H9 (cell line): ENCODE measurements at regions not wholly inside any gene's neighbourhood (a gene's known extent, or its start where the extent isn't known, plus 50 kb on each side); places are given as distances from the start of the nearest gene placed in this dataset.

Source experiments
- DNase-seq: peaks from one replicate; pipeline ENCODE4 v3.0.0-alpha.2; 2017
- H2AFZ ChIP-seq: one replicate; pipeline ENCODE4 v1.6.1; 2013; ENCODE audit warnings: mild to moderate bottlenecking, low read length, control low read depth, moderate library complexity
- H2AK5ac ChIP-seq: 2 replicates; pipeline ENCODE4 v1.6.1; 2013; ENCODE audit warnings: low read length, control low read depth, mixed read lengths; ENCODE audit not compliant: insufficient read length
- H2BK120ac ChIP-seq: one replicate; pipeline ENCODE4 v1.6.1; 2013; ENCODE audit warnings: low read depth, mild to moderate bottlenecking, low read length, control low read depth, inconsistent platforms; ENCODE audit not compliant: poor library complexity, severe bottlenecking
- H2BK12ac ChIP-seq: 2 replicates; pipeline ENCODE4 v1.6.1; 2013; ENCODE audit warnings: low read length, control low read depth, mixed read lengths, low read depth; ENCODE audit not compliant: insufficient read length
- H2BK15ac ChIP-seq: 2 replicates; pipeline ENCODE4 v1.6.1; 2013; ENCODE audit warnings: low read depth, low read length, control low read depth
- H2BK20ac ChIP-seq: one replicate; pipeline ENCODE4 v1.6.1; 2013; ENCODE audit warnings: low read depth, mild to moderate bottlenecking, low read length, control low read depth, inconsistent platforms; ENCODE audit not compliant: poor library complexity, severe bottlenecking
- H2BK5ac ChIP-seq: 2 replicates; pipeline ENCODE4 v1.6.1; 2013; ENCODE audit warnings: low read length, control low read depth, mixed read lengths; ENCODE audit not compliant: insufficient read length
- H3K14ac ChIP-seq: 2 replicates; pipeline ENCODE4 v1.6.1; 2013; ENCODE audit warnings: low read length, control low read depth; ENCODE audit not compliant: insufficient read depth
- H3K18ac ChIP-seq: 2 replicates; pipeline ENCODE4 v1.6.1; 2013; ENCODE audit warnings: low read depth, mild to moderate bottlenecking, mixed read lengths, low read length, control low read depth; ENCODE audit not compliant: insufficient read length
- H3K23ac ChIP-seq: 2 replicates; pipeline ENCODE4 v1.6.1; 2013; ENCODE audit warnings: low read length, control low read depth, mixed read lengths, low read depth; ENCODE audit not compliant: insufficient read length
- H3K23me2 ChIP-seq: 2 replicates; pipeline ENCODE4 v1.6.1; 2013; ENCODE audit warnings: low read depth, mild to moderate bottlenecking, mixed read lengths, low read length, control low read depth; ENCODE audit not compliant: insufficient read length, poor library complexity, severe bottlenecking
- H3K27ac ChIP-seq: 2 replicates; pipeline ENCODE4 v1.5.1; 2013; ENCODE audit warnings: low read length, control low read depth, mixed read lengths, low read depth; ENCODE audit not compliant: insufficient read length
- H3K27me3 ChIP-seq: 2 replicates; pipeline ENCODE4 v1.6.1; 2013; ENCODE audit warnings: low read length, control low read depth, inconsistent platforms; ENCODE audit not compliant: insufficient read depth
- H3K4ac ChIP-seq: 2 replicates; pipeline ENCODE4 v1.6.1; 2013; ENCODE audit warnings: low read depth, mild to moderate bottlenecking, control low read depth, inconsistent platforms, low read length, moderate library complexity
- H3K4me1 ChIP-seq: 2 replicates; pipeline ENCODE4 v1.6.1; 2013; ENCODE audit warnings: low read length, control low read depth, inconsistent platforms; ENCODE audit not compliant: insufficient read depth
- H3K4me2 ChIP-seq: 2 replicates; pipeline ENCODE4 v1.6.1; 2013; ENCODE audit warnings: low read length, control low read depth, mixed read lengths; ENCODE audit not compliant: insufficient read length, insufficient read depth
- H3K56ac ChIP-seq: 2 replicates; pipeline ENCODE4 v1.6.1; 2013; ENCODE audit warnings: low read depth, mild to moderate bottlenecking, mixed read lengths, low read length, control low read depth; ENCODE audit not compliant: insufficient read length
- H3K79me1 ChIP-seq: 2 replicates; pipeline ENCODE4 v1.6.1; 2013; ENCODE audit warnings: low read depth, mild to moderate bottlenecking, moderate library complexity, low read length, control low read depth, inconsistent platforms; ENCODE audit not compliant: insufficient read depth, poor library complexity, severe bottlenecking
- H3K79me2 ChIP-seq: 2 replicates; pipeline ENCODE4 v1.6.1; 2013; ENCODE audit warnings: low read length, control low read depth, inconsistent platforms; ENCODE audit not compliant: insufficient read depth
- H3K9ac ChIP-seq: 2 replicates; pipeline ENCODE4 v1.6.1; 2013; ENCODE audit warnings: low read length, control low read depth, mixed read lengths; ENCODE audit not compliant: insufficient read length; ENCODE audit errors: extremely low read depth
- H3K9me3 ChIP-seq: one replicate; pipeline ENCODE4 v1.6.1; 2013; ENCODE audit warnings: low read depth, low read length, inconsistent platforms; ENCODE audit not compliant: control insufficient read depth
- H3T11ph ChIP-seq: one replicate; pipeline ENCODE4 v1.6.1; 2013; ENCODE audit warnings: mild to moderate bottlenecking, low read length, control low read depth, inconsistent platforms
- H4K20me1 ChIP-seq: one replicate; pipeline ENCODE4 v1.6.1; 2013; ENCODE audit not compliant: control insufficient read depth, insufficient read length, insufficient read depth
- H4K5ac ChIP-seq: 2 replicates; pipeline ENCODE4 v1.6.1; 2013; ENCODE audit warnings: low read depth, mild to moderate bottlenecking, mixed read lengths, low read length, control low read depth; ENCODE audit not compliant: insufficient read length
- H4K8ac ChIP-seq: replicated peaks from 2 replicates; pipeline ENCODE4 v1.6.1; 2013; ENCODE audit warnings: low read length, control low read depth, mixed read lengths, low read depth; ENCODE audit not compliant: insufficient read length
- H4K91ac ChIP-seq: 2 replicates; pipeline ENCODE4 v1.6.1; 2013; ENCODE audit warnings: low read depth, mild to moderate bottlenecking, moderate library complexity, mixed read lengths, low read length, control low read depth; ENCODE audit not compliant: insufficient read length
- H3K27ac Mint-ChIP-seq, 3 experiments: 2 replicates in 2 of 3; 3 replicates in 1 of 3; pipeline ENCODE4 v1.8.0; 2020 to 2021; ENCODE audit warnings: mixed read lengths in 3 of 3, mild to moderate bottlenecking in 1 of 3, moderate library complexity in 1 of 3
- H3K27me3 Mint-ChIP-seq: 2 replicates; pipeline ENCODE4 v1.8.0; 2021; ENCODE audit warnings: low read depth, mild to moderate bottlenecking, moderate library complexity, mixed read lengths
- H3K36me3 Mint-ChIP-seq, 3 experiments: 2 replicates in 2 of 3; 3 replicates in 1 of 3; pipeline ENCODE4 v1.8.0; 2020 to 2021; ENCODE audit warnings: low read depth in 3 of 3, mixed read lengths in 3 of 3; ENCODE audit not compliant: insufficient read depth in 1 of 3
- H3K4me1 Mint-ChIP-seq, 2 experiments: 2 replicates each; pipeline ENCODE4 v1.8.0; 2020; ENCODE audit warnings: mixed read lengths in 2 of 2
- H3K4me3 Mint-ChIP-seq, 2 experiments: 2 replicates in 1 of 2; 3 replicates in 1 of 2; pipeline ENCODE4 v1.8.0; 2020 to 2021; ENCODE audit warnings: mild to moderate bottlenecking in 2 of 2, mixed read lengths in 2 of 2, moderate library complexity in 1 of 2
- H3K9me3 Mint-ChIP-seq, 2 experiments: 2 replicates in 1 of 2; 3 replicates in 1 of 2; pipeline ENCODE4 v1.8.0; 2020; ENCODE audit warnings: mild to moderate bottlenecking in 2 of 2, mixed read lengths in 2 of 2, moderate library complexity in 1 of 2
- CTCF ChIP-seq: fragments of 200-600 bp; sonication (generic); conservative IDR thresholded peaks from 3 replicates; pipeline ENCODE4 v1.8.0; 2021; ENCODE audit warnings: antibody characterized with exemption, mild to moderate bottlenecking
- WGBS: extraction: QIAGEN DNeasy Blood & Tissue Kit; methylation state at CpG from one replicate; pipeline ENCODE4 v1.1.7; 2013; ENCODE audit warnings: missing lambda C conversion rate, low lambda C conversion rate, mixed read lengths; ENCODE audit not compliant: insufficient read length; ENCODE audit errors: extremely low coverage; 5-methylcytosine and 5-hydroxymethylcytosine counted together

DNA sequence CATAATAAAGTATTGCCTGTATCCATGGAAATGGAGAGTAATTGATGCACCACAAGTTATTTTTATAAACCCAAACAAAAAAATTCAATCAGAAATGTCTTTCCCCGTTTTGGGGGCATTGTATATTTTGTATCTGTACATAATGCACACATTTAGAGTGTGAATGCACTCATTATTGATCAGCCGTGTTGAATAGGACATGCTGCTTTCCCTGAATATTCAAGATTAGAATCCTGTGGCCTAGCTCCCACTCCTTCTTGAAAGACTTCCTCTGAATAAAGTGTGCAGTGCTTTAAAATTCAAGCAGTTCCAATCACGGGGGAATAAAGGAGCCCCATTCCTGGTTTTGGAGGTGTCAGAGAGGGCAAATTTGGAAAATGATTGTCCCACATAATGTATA lies 103.8 kb upstream of the TOX3 start:
- H2AK5ac ChIP-seq, result no peak overlapping the region
- TF ChIP-seq CTCF, result no peak
- H2BK15ac ChIP-seq, result no peak overlapping the region
- no peak overlapping the region for H3K4ac ChIP-seq
- no peaks in the 10 kb centered on the region; the same call in none of the 2 replicates for H3K27me3 Mint-ChIP-seq
- no peaks in the 10 kb centered on the region; a peak in 1 of 5 replicates for H3K9me3 Mint-ChIP-seq
- no peaks in the 10 kb centered on the region for H3K27me3 ChIP-seq
- no peak for DNase-seq
- peaks cover 6% of the 10 kb centered on the region; the same call in 1 of the 2 replicates for H3K4me1 ChIP-seq
- WGBS, result no CpG with 5 or more reads among the region's 3 CpGs
- no peaks in the 10 kb centered on the region for H4K20me1 ChIP-seq
- H3K79me2 ChIP-seq, result no peaks in the 10 kb centered on the region
- no peak overlapping the region for H2AFZ ChIP-seq
- H3K18ac ChIP-seq, result no peak overlapping the region
- no peak overlapping the region for H3K9ac ChIP-seq
- H3T11ph ChIP-seq, result no peak overlapping the region
- no peaks in the 10 kb centered on the region for H3K9me3 ChIP-seq
- H3K27ac Mint-ChIP-seq, result no peak overlapping the region
- no peak overlapping the region for H4K8ac ChIP-seq
- no peak overlapping the region for H2BK20ac ChIP-seq
- H3K14ac ChIP-seq, result no peak overlapping the region
- no peaks in the 10 kb centered on the region for H3K79me1 ChIP-seq
- no peak overlapping the region for H2BK12ac ChIP-seq
- H3K36me3 Mint-ChIP-seq, result peaks cover 0 to 2% (median under 1%) of the 10 kb centered on the region in 3 experiments; a peak in 2 of 7 replicates
- H3K23ac ChIP-seq, result no peak overlapping the region
- no peak overlapping the region for H4K91ac ChIP-seq
- peaks cover 34 to 38% of the 10 kb centered on the region in 2 experiments for H3K4me1 Mint-ChIP-seq
- H3K56ac ChIP-seq, result no peak overlapping the region
- H3K23me2 ChIP-seq, result no peaks in the 10 kb centered on the region
- H3K4me2 ChIP-seq, result no peak overlapping the region
- no peak overlapping the region for H2BK120ac ChIP-seq
- H2BK5ac ChIP-seq, result no peak overlapping the region
- no peak overlapping the region for H3K27ac ChIP-seq
- no peak overlapping the region for H4K5ac ChIP-seq
- no peak overlapping the region for H3K4me3 Mint-ChIP-seq
